GM20431 (cell line): ENCODE measurements at regions not wholly inside any gene's neighbourhood (a gene's known extent, or its start where the extent isn't known, plus 50 kb on each side); places are given as distances from the start of the nearest gene placed in this dataset.

Experiments
- in situ Hi-C: fragments of 300-500 bp; cut with MseI, MboI; formaldehyde crosslinking; loops from one replicate; pipeline ENCODE4 v1.15.0; 2020; ENCODE audit warnings: low sequenced_read_pairs; ENCODE audit not compliant: unreplicated experiment

GRCh38 chr5:74430631-74431289 lies 209.8 kb downstream of the ENC1 start:
- in situ Hi-C loops = no loop called here

GRCh38 chr5:74429495-74429894 lies 211.0 kb downstream of the ENC1 start:
- in situ Hi-C loops = no loop called here

GRCh38 chr5:74428876-74429275 lies 211.7 kb downstream of the ENC1 start:
- in situ Hi-C loops = no loop called here

GRCh38 chr5:74428275-74428674 lies 212.3 kb downstream of the ENC1 start:
- in situ Hi-C loops = no loop called here

- in situ Hi-C loops = no loop called here
Observed at GRCh38 chr5:74426506-74426905, 214.0 kb downstream of the ENC1 start.

GRCh38 chr5:74424162-74424868 lies 216.2 kb downstream of the ENC1 start:
- in situ Hi-C loops = no loop called here

GRCh38 chr5:74423383-74423782 lies 217.1 kb downstream of the ENC1 start:
- in situ Hi-C loops = no loop called here

- in situ Hi-C loops = no loop called here
Observed at GRCh38 chr5:74422671-74423070, 217.9 kb downstream of the ENC1 start.

- in situ Hi-C loops = no loop called here
Observed at GRCh38 chr5:74422030-74422429, 218.5 kb downstream of the ENC1 start.

- in situ Hi-C loops = no loop called here
Observed at GRCh38 chr5:74421377-74421776, 219.2 kb downstream of the ENC1 start.

- in situ Hi-C loops = no loop called here
Observed at GRCh38 chr5:74420947-74421346, 219.6 kb downstream of the ENC1 start.

- in situ Hi-C loops = no loop called here
Observed at GRCh38 chr5:74420220-74420619, 220.3 kb downstream of the ENC1 start.

- in situ Hi-C loops = no loop called here
Observed at GRCh38 chr5:74419468-74419867, 221.1 kb downstream of the ENC1 start.

GRCh38 chr5:74418709-74419108 lies 221.8 kb downstream of the ENC1 start:
- in situ Hi-C loops = no loop called here

GRCh38 chr5:74418261-74418660 lies 222.3 kb downstream of the ENC1 start:
- in situ Hi-C loops = no loop called here

- in situ Hi-C loops = no loop called here
Observed at GRCh38 chr5:74415695-74416102, 224.8 kb downstream of the ENC1 start.

GRCh38 chr5:74414228-74414627 lies 226.3 kb downstream of the ENC1 start:
- in situ Hi-C loops = no loop called here

GRCh38 chr5:74413403-74414048 lies 227.0 kb downstream of the ENC1 start:
- in situ Hi-C loops = no loop called here

GRCh38 chr5:74412066-74412465 lies 228.5 kb downstream of the ENC1 start:
- in situ Hi-C loops = no loop called here

- in situ Hi-C loops = no loop called here
Observed at GRCh38 chr5:74409712-74410111, 230.8 kb downstream of the ENC1 start.

GRCh38 chr5:74409166-74409706 lies 231.3 kb downstream of the ENC1 start:
- in situ Hi-C loops = no loop called here
